ENCODE measurements at regions not wholly inside any gene's neighbourhood (a gene's known extent, or its start where the extent isn't known, plus 50 kb on each side); places are given as distances from the start of the nearest gene placed in this dataset.

GRCh38 chr4:114115526-114115925, 136.1 kb upstream of the ARSJ start:
- TF ChIP-seq POLR2A (IDR thresholded peaks at IDR 0.05): no peak
- no peak for TF ChIP-seq CTCF (IDR thresholded peaks at IDR 0.05)
- DNase-seq: no peak
- no peaks in the 10 kb centered on the region for H3K36me3 ChIP-seq
- no peaks in the 10 kb centered on the region for H3K27me3 ChIP-seq
- WGBS, 4 donors: 46 to 68% (median 62%) methylated on average over 2 of the region's 2 CpGs
- H3K4me3 ChIP-seq: no peak overlapping the region
- H3K27ac ChIP-seq: no peak overlapping the region
- no peak for ATAC-seq
- intact Hi-C loops (cut with DNase I): no loop called here
- H3K9me3 ChIP-seq: no peaks in the 10 kb centered on the region
- H3K4me1 ChIP-seq: no peaks in the 10 kb centered on the region

GRCh38 chr4:114116861-114117260, 137.4 kb upstream of the ARSJ start:
- Histone ChIP-seq H3K27ac (no peak overlapping the region), H3K4me3 (no peak overlapping the region), H3K9me3 (no peaks in the 10 kb centered on the region), H3K27me3 (no peaks in the 10 kb centered on the region), H3K36me3 (no peaks in the 10 kb centered on the region), H3K4me1 (no peaks in the 10 kb centered on the region)
- TF ChIP-seq CTCF (IDR thresholded peaks at IDR 0.05) (no peak), POLR2A (IDR thresholded peaks at IDR 0.05) (no peak)
- 61 to 75% (median 70%) methylated on average over 2 of the region's 2 CpGs for WGBS, 4 donors
- intact Hi-C loops (cut with DNase I): no loop called here
- ATAC-seq (no peak), DNase-seq (no peak)

GRCh38 chr4:114121221-114121620, 141.8 kb upstream of the ARSJ start:
- no peak overlapping the region for H3K4me3 ChIP-seq
- intact Hi-C loops (cut with DNase I): no loop called here
- H3K27ac ChIP-seq: no peak overlapping the region
- 94 to 99% (median 95%) methylated on average over 1 of the region's 1 CpG for WGBS, 4 donors
- ATAC-seq (no peak), DNase-seq (no peak)
- no peaks in the 10 kb centered on the region for H3K4me1 ChIP-seq
- H3K27me3 ChIP-seq: no peaks in the 10 kb centered on the region
- no peak for TF ChIP-seq CTCF (IDR thresholded peaks at IDR 0.05)
- TF ChIP-seq POLR2A (IDR thresholded peaks at IDR 0.05): no peak
- H3K9me3 ChIP-seq: no peaks in the 10 kb centered on the region
- no peaks in the 10 kb centered on the region for H3K36me3 ChIP-seq

- Histone ChIP-seq H3K4me1 (no peaks in the 10 kb centered on the region), H3K4me3 (no peak overlapping the region), H3K27me3 (no peaks in the 10 kb centered on the region), H3K27ac (no peak overlapping the region), H3K9me3 (no peaks in the 10 kb centered on the region), H3K36me3 (no peaks in the 10 kb centered on the region)
- intact Hi-C loops (cut with DNase I): no loop called here
- no peak for TF ChIP-seq CTCF (IDR thresholded peaks at IDR 0.05)
- no peak for TF ChIP-seq POLR2A (IDR thresholded peaks at IDR 0.05)
- WGBS, 4 donors: 85 to 97% (median 89%) methylated on average over 2 of the region's 2 CpGs
- ATAC-seq: no peak
- DNase-seq: no peak
Measured at GRCh38 chr4:114132199-114132598, 152.8 kb upstream of the ARSJ start.
